Nephron progenitor cell (in vitro differentiated cells): ENCODE measurements at regions not wholly inside any gene's neighbourhood (a gene's known extent, or its start where the extent isn't known, plus 50 kb on each side); places are given as distances from the start of the nearest gene placed in this dataset.

Source experiments
- DNase-seq: peaks from one replicate; pipeline ENCODE4 v3.0.0; 2021
- H3K27ac Mint-ChIP-seq: 2 replicates; pipeline ENCODE4 v1.8.0; 2021; ENCODE audit warnings: mild to moderate bottlenecking, moderate library complexity, mixed read lengths
- H3K27me3 Mint-ChIP-seq: 2 replicates; pipeline ENCODE4 v1.8.0; 2021; ENCODE audit warnings: mild to moderate bottlenecking, low read depth, mixed read lengths; ENCODE audit not compliant: poor library complexity
- H3K36me3 Mint-ChIP-seq: 2 replicates; pipeline ENCODE4 v1.8.0; 2021; ENCODE audit warnings: low read depth, mixed read lengths
- H3K4me1 Mint-ChIP-seq: 2 replicates; pipeline ENCODE4 v1.8.0; 2021; ENCODE audit warnings: mixed read lengths
- H3K4me3 Mint-ChIP-seq: 2 replicates; pipeline ENCODE4 v1.8.0; 2021; ENCODE audit warnings: mild to moderate bottlenecking, moderate library complexity, mixed read lengths
- H3K9me3 Mint-ChIP-seq: 2 replicates; pipeline ENCODE4 v1.8.0; 2021; ENCODE audit warnings: mild to moderate bottlenecking, moderate library complexity, mixed read lengths
- CTCF ChIP-seq: fragments of 200-600 bp; sonication (generic); IDR thresholded peaks from 2 replicates; pipeline ENCODE4 v1.5.0; 2021; ENCODE audit warnings: antibody characterized with exemption

- H3K27me3 Mint-ChIP-seq, result no peaks in the 10 kb centered on the region
- H3K9me3 Mint-ChIP-seq, result no peaks in the 10 kb centered on the region
- H3K4me1 Mint-ChIP-seq, result no peaks in the 10 kb centered on the region
- no peak overlapping the region for H3K27ac Mint-ChIP-seq
- H3K4me3 Mint-ChIP-seq, result no peak overlapping the region
- no peaks in the 10 kb centered on the region for H3K36me3 Mint-ChIP-seq
- TF ChIP-seq CTCF, result no peak
- no peak for DNase-seq
Measured at GRCh38 chrX:5220421-5220820, 1008.2 kb downstream of the NLGN4X start.

- Mint-ChIP-seq H3K27ac (no peak overlapping the region), H3K9me3 (no peaks in the 10 kb centered on the region), H3K27me3 (peaks cover 2% of the 10 kb centered on the region), H3K4me1 (peaks cover 3% of the 10 kb centered on the region), H3K36me3 (no peaks in the 10 kb centered on the region), H3K4me3 (no peak overlapping the region)
- DNase-seq, result no peak
- TF ChIP-seq CTCF, result no peak
Measured at GRCh38 chrX:5194806-5195205, 1033.9 kb downstream of the NLGN4X start.

GRCh38 chrX:5180135-5180741 is 1048.4 kb downstream of the NLGN4X start:
- H3K27ac Mint-ChIP-seq, result no peak overlapping the region
- no peak for TF ChIP-seq CTCF
- H3K27me3 Mint-ChIP-seq, result peaks cover 3% of the 10 kb centered on the region
- H3K9me3 Mint-ChIP-seq, result no peaks in the 10 kb centered on the region
- H3K36me3 Mint-ChIP-seq, result no peaks in the 10 kb centered on the region
- no peak overlapping the region for H3K4me3 Mint-ChIP-seq
- DNase-seq, result no peak
- H3K4me1 Mint-ChIP-seq, result no peaks in the 10 kb centered on the region

- peaks cover 3% of the 10 kb centered on the region for H3K27me3 Mint-ChIP-seq
- H3K27ac Mint-ChIP-seq, result no peak overlapping the region
- H3K4me1 Mint-ChIP-seq, result no peaks in the 10 kb centered on the region
- no peak overlapping the region for H3K4me3 Mint-ChIP-seq
- H3K36me3 Mint-ChIP-seq, result no peaks in the 10 kb centered on the region
- TF ChIP-seq CTCF, result no peak
- DNase-seq, result no peak
- peaks cover 4% of the 10 kb centered on the region for H3K9me3 Mint-ChIP-seq
Measured at GRCh38 chrX:5176766-5177165, 1051.9 kb downstream of the NLGN4X start.

GRCh38 chrX:5163663-5164062 is 1065.0 kb downstream of the NLGN4X start:
- Mint-ChIP-seq H3K27ac (no peak overlapping the region), H3K4me3 (no peak overlapping the region), H3K4me1 (no peaks in the 10 kb centered on the region)

More at GRCh38 chrX:5163663-5164062, 1065.0 kb downstream of the NLGN4X start:
- no peak for TF ChIP-seq CTCF
- H3K9me3 Mint-ChIP-seq, result peaks cover 28% of the 10 kb centered on the region
- H3K36me3 Mint-ChIP-seq, result peaks cover 23% of the 10 kb centered on the region
- H3K27me3 Mint-ChIP-seq, result no peaks in the 10 kb centered on the region
- DNase-seq, result no peak
